ENCODE measurements at regions not wholly inside any gene's neighbourhood (a gene's known extent, or its start where the extent isn't known, plus 50 kb on each side); places are given as distances from the start of the nearest gene placed in this dataset.

DNA sequence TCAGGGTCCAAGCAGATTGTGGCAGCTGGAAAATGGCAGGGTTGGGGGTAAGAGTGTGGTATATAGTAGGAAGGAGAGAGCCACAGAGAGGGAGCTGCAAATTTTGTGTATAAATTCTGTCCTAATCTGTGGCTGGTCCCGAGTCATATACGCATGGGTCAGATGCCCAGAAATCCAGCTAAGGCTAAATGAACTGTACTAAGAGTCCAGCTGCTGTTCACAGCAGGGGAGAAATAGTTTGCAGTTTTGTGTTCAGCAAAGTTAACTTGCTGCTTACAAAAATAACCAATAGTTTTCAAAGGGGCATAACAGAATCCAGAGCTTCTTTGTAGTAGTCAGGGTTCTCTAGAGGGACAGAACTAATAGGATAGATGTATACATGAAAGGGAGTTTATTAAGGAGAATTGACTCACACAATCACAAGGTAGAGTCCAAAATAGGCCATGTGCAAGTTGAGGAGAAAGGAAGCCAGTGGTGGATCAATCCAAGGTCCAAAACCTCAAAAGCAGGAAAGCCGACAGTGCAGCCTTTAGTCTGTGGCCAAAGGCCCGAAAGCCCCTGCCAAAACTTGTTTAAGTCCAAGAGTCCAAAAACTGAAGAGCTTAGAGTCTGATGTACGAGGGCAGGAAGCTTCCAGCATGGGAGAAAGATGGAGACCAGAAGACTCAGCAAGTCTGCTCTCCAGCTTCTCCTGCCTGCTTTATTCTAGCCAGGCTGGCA, 146.1 kb upstream of the KBTBD8 start:
- DNase-seq (ENCODE audit: low read depth in 2 of 2): no peak

DNA sequence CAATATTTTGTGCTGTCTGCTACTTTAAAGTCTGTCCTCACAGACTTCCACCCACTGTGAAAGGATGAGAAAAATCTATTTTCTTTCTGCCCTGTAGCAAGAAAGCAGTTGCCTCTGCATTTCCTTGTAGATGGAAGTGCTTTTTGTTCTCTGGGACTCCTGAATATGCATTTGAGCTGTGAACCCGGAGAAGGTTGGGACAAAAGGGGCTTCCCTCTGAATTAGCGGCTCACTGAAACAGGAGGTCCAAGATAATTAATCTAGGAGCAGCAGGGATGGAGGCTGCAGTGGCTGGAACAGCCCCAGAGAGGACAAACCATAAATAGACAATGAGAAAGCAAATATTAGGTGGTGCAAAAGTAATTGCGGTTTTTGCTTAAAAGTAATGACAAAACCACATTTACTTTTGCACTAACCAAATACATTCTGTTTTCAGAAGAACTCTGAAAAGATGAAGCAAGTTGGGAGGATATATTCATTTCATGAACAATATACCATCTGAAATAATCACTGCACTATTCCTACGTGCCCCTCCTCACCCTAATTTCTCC, 143.4 kb upstream of the KBTBD8 start:
- no peak for DNase-seq (ENCODE audit: low read depth in 2 of 2)

DNA sequence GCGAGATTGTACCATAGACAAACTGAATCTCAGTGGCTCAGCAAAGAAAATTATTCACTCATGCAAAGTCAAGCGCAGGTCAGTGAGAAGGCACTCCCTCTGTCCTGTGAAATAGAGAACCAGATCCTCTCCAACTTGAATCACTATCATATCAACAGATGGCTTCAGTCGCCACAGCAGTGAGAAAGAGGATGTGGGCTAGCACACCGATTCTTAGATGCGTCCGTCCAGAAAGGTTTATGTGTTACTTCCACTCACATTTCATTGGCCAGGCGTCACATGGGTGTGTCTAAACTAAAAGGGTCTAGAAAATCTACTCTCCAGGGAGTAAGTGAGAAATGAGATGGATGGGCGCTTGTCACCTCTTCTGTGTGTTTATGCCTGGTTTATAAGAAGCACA, 141.6 kb upstream of the KBTBD8 start:
- no peak for DNase-seq (ENCODE audit: low read depth in 2 of 2)

DNA sequence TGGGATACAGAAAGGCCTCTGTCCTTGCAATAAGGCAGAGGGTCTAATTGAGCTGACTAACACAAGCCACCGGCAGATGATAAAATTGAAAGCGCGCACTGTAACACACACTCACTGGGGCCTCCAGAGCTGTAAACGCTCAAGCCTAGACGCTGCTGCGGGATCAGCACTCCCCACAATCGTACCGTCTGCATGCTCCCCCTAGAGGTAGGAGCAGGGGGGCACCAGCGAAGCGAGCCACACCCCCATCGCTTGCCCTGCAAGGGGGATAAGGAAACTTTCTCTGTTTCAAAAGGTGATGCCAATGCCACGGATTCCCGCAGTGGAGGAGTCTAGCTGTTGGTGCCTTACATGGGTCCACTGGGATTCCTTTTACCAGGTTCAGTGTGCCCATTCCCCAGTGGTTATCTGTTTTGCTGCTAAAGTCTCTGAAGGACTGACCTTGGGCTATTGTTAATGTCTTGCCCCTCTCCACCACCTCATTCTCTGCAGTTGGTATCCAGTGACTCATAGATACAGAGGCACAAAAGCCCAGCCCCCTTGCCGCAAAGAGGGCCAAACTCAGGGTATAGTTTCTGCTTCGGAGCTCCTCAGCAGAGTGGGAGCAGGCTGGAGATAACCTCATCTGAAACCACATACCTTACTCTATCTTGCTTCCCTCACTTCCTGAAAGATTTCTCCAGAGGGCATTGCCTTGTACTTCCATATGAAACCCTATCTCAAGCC, 139.3 kb upstream of the KBTBD8 start:
- no peak for DNase-seq (ENCODE audit: low read depth in 2 of 2)

DNA sequence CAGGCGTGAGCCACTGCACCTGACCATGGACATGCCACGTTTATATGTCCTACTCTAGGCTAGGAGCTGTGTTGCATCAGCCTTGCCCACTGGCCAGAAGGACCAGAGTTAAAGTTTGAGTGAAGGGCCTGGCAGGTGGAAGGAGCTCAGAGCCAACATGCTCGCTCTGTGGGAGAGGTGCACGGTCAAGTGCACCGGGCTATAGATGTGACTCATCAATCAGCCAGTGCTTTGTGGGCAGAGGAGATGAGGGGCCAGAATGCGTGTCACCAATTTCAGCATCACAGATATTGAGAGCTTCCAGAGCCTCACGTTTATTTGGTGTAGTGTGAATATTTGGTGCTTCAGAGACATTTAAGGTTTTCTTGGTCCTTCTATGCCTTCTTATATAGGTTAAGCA, 137.3 kb upstream of the KBTBD8 start:
- no peak for DNase-seq (ENCODE audit: low read depth in 2 of 2)

DNA sequence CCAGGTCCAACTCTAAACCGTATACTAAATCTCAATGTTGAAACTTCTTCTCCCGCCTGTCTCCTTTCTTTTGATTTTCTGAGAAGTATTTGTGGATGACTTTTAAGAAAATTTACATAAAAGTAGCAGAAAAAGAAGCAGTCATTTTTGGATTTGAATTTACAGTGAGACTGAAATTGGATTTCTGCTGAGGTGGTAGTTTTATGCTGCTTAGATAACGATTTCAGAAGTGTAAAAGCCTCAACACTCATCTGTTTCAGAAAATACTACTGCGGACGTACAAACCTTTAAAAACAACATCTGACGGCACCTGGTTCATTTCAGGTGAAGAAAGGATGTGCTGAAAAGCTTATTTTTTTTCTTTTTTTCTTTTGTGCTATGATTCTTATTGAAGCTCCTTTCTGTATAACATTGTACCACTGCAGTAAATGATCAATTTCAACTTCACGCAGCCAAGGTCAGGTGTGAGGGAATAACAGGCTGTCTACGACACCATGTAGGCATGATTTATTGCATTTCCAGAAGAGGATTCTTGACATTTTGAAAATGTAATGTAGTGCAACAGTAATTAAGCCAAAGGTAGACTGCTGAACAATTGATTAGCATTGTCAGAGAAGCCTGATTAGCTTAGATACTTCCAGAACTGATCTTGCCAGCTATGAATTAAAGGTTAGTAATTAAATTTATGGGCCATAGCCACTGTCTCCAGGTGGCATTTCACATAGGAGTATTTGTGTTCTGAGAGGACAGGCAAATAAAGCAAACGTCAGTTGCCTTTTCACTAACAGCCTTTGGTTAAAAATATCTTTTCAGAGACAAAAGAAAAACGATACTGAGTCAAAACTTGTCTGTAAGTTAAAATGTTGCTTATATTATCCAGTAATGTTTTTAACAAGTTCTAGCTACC, 134.6 kb upstream of the KBTBD8 start:
- no peak for DNase-seq (ENCODE audit: low read depth in 2 of 2)

DNA sequence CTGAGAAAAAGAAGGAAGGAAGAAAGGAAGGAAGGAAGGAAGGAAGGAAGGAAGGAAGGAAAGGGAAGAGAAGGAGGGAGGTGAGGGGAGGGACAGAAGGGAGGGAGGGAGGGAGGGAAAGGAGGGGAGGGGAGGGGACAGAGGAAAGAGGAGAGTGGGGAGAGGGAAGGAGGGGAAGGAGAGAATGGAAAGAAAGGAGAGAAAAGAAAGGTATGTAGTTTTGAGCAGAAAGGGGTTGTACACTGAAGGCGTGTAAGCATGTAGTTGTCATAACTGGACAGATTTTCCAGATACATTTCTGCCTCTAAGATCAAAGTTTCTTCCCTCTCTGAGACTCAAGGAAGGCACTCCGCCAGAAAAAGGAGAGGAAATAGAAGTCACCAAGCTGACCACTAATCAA, 113.4 kb upstream of the KBTBD8 start:
- DNase-seq (ENCODE audit: low read depth in 2 of 2): no peak

DNA sequence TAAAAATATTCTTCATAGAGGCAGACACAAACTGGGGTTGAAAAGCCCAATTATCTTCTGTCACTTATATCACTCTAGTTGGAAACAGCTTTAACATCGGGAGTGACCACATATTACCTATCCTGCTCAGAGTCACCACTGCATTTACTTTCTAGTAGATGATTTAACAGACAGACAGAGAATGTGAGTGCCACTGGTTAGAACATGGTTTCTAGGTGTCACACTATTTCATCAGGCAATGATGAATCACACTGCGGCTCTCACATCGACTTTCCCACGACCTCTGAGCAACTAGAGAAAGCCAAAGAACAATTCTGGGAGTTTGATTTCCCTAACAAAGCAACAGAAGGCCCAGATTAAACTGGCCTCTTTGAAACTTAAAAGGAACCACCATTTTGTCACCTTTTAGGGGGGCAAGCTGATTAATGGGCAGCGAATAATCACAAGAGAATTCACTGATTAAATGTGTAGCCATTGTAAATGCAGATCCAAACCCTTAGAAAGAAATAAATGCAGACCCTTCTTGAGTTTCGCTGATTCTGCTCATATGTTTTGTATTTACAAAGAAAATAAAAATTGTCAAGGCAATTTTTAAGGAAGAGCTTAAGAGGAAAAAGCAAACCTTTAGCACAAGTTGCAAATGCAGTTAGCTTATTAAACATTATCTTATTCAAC, 112.6 kb upstream of the KBTBD8 start:
- DNase-seq (ENCODE audit: low read depth in 2 of 2): no peak

DNA sequence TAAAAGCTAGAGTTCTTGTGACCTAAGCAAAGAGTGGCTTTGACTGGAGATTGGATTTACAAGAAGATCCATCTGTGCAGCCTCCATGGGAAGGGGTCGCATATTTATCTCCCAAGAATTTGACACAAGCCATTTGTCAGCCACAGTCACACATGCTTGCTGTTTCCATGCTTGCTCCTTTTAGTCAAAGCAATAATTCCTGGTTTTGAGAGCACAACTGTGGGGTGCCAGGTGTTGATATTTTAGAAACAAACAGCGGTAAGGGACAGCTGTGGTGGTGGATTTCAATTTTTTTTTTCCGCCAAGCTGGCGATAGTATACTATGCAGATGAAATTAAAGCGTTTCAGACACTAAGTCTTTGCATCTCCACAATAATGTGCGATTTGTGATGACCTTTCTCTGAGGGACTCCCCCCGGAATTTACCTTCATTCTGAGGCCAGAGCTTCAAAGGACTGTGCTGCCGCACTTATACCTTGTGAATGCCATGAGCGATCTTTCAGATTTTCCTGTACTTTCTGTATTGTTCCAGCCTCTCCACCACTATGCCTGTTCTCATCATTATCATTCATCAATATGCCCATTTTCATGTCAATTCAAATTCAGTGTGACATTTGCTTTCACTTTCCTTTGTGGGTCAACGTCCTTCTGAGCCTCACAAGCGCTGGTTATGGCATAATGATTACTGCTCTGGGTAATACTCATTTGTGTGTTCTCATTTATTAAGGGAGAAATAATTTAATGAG, 108.2 kb upstream of the KBTBD8 start:
- no peak for DNase-seq (ENCODE audit: low read depth in 2 of 2)

DNA sequence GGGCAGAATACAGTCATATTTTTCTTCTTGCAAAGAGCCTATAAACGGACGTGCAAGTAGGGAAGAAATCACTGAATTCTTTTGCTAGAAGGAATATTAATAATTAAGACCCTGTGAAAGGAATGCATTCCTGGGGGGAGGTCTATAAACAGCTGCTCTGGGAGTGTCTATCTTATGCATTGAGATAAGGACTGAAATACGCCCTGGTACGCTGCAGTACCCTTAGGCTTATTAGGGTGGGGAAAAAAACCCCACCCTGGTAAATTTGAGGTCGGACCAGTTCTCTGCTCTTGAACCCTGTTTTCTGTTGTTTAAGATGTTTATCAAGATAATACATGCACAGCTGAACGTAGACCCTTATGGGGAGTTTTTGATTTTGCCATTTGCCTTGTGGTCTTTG, 100.0 kb upstream of the KBTBD8 start:
- no peak for DNase-seq (ENCODE audit: low read depth in 2 of 2)

DNA sequence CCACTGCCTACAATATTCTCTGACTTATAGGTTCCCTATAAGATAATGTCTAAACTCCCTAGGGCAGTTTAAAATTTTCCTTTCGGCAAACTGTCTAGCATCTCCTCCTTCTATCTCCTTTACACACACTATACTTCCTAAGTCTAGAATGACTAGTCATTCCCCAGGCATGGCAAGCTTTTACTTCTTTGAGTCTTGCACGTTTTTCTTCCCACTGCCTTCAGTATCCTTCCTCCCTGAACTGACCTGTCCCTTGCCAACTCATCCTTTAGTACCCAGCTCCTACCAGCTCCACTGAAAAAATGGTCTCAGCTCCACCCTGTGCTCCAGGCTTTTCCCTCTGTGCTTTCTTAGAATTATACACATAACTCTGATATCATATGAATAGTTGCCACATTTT, 93.8 kb upstream of the KBTBD8 start:
- no peak for DNase-seq (ENCODE audit: low read depth in 2 of 2)

DNA sequence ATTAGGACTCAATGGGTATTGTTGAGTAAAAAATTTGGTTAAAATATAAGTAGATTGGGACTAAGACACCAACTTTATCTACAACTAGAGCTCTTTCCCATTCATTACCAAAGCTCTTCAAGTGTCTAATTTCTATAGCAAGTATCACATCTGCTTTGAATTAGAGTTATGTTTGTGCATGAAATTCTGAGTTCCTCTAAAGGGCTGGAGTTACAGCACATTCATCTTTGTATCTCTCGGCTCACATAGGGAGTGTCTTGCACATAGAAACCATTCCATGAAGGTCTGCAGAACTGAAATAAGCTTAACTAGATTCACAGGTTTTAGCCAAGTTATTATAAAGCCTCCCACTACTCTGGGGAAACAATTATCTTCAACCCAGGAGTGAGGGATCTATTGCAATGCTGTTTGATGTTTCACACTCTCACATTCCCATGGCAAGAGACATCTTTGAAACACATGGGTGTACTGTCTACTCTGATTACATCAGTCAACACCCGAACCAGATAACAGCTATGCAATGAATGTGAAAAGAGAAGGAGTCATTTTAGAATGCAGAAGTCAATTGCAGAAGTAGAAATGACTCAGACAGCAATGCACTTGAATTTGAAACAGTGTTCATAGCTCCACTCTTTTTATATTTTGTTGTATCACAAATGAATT, 93.1 kb upstream of the KBTBD8 start:
- no peak for DNase-seq (ENCODE audit: low read depth in 2 of 2)

DNA sequence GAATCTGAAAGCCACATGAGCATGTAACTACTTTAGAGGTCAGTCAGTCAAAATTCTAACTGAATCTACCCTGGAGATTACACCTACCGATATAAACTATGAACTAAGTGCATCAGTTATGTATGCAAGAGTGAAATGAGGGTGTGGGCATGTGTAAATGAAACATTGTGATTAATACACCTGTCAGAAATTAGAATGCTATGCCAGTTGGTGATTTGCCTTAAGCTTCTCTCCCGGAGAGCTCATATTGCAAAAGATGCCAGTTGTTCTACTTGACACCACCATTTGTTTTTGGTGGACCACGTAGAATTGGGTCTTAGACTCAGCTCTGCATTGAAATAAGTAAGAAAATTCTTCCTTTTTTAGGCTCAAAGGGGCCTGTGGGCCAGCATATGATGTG, 91.0 kb upstream of the KBTBD8 start:
- DNase-seq (ENCODE audit: low read depth in 2 of 2): no peak

DNA sequence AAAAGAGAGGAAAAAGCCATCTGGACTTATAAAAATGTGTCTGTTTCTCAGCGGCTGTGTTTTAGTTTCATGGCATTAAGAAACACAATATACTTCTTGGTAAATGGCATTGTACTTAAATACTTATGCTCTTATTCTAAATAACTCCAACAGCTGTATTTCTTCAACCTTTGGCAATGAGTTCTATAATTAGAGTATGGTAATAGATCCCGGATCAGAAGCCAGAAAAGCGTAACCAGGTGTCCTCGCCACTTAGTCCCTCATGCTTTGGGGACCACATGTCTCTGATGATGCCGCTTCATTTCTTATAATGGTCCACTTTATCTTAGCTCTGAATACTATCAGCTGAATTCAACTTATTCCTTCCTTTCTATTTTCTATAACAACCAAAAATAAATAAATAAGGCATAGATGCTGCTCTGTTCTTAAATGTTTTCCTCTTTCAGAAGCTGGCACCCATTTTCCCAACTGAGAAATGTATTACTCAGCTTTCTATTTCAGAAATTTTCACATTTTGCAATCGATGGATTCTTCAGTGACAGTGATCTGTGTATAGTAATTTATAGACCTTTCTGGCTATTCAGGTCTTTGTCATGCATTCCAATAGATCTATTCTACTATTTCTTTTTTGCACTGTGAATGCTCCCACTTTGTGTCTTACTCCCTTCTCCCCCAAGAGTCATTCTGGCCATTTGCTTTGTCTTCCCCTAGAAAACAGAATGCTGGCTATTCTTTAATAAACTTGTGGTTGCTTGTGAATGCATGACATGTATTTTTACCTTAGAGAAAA, 87.6 kb upstream of the KBTBD8 start:
- DNase-seq (ENCODE audit: low read depth in 2 of 2): no peak

DNA sequence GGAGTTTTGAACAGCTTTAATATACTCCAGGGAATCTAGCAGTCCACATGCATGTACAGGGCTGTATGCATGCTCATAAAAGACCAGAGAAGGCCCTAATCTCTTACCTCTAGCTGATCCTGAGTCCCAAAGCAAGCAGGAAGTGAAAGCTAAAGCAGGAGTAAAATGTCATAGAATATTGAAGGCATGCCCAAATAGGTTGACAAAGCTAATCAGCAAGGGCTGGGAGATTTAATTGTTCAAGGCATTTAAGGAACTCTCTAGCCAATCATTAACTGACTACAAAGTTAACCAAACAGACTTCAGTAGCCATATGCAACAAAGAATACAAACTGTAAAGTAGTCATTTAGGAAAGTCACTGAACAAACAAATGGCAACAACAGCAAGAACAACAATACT, 85.8 kb upstream of the KBTBD8 start:
- DNase-seq (ENCODE audit: low read depth in 2 of 2): no peak

DNA sequence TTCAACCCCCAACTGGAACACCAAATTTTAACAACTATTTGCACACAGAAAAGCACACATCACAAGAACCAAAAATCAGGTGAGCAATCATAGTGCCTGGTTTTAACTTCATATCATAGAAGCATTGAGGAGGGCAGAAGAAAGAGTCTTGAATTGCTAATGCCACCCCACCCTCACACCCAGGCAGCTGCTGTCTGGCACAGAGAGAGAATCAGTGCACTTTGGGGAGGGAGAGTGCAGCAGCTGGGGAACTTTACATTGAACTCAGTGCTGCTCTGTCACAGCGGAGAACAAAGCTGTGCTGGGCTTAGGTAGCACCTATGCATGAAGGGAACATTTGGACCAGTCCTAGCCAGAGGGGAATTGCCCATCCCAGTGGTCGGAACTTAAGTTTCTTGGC, 76.0 kb upstream of the KBTBD8 start:
- no peak for DNase-seq (ENCODE audit: low read depth in 2 of 2)

DNA sequence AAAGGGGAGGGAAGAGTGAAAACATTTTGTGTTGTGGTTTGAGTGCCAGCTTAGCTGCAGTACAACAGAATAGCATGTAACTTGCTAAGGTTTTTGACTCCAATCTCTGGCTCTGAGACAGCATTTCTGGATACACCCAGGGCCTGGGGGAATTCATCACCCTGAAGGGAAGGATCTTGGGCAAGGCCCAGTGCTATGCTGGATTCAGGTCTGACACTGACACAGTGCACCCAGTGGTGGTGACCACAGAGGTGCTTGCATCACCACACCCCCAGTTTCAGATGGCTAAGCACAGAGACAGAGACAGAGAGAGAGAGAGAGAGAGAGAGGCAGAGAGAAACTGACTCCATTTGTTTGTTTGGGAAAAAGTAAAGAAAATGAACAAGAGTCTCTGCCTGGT, 74.1 kb upstream of the KBTBD8 start:
- DNase-seq (ENCODE audit: low read depth in 2 of 2): no peak

DNA sequence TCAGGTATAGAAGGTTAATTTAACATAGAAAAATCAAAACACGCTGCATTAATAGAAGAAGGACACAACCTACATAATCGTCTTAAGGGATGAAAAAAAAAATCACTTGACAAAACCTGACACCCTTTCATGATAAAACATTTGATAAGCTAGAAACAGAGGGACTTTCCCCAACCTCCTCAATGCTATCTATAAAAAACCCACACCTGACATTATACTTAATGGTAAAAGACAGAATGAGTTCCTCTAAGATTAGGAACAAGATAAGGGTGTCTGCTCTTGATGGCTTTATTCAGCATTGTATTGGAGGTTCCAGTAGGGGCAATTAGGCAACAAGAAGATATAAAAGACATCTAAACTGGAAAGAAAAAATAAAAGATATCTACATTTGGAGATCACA, 69.9 kb upstream of the KBTBD8 start:
- DNase-seq (ENCODE audit: low read depth in 2 of 2): no peak

DNA sequence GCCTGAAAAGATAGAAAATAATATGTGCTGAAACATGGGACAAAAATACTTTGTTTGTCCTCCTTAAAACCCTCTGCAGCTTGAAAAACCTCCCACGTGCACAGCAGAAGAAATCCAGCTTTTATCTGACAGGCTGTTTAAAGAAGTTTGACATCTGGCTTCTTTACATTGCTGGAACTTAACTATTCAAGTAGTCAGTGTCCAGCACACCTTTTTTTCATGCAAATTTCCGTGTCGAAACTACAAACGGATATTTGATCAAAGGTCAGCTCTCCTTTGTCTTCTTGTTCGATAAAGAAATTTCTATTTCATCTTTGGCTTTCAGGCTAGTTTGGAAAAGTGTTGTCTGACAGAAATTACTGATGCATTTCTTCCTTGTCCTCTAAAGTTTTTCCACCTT, 66.8 kb upstream of the KBTBD8 start:
- DNase-seq (ENCODE audit: low read depth in 2 of 2): no peak

DNA sequence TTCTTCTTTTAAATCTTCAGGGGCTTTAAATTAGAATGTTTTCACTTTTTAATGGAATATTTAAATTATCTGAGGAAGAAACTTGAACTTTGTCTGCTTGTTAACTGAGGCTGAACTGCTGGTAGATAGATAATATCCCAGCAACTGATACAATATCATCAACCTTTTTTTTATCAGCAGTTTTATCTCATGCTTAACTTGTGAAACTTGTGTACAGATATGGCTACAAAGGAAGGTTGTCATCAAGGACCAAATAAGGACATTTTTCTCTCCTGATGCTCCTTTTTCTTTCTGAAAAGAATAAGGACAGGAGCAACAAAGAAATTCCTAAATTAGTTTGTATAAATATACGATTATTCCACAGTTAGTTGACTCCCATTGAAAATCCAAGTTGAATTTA, 66.4 kb upstream of the KBTBD8 start:
- DNase-seq (ENCODE audit: low read depth in 2 of 2): no peak
